DOHH2 (cell line): ENCODE measurements at regions not wholly inside any gene's neighbourhood (a gene's known extent, or its start where the extent isn't known, plus 50 kb on each side); places are given as distances from the start of the nearest gene placed in this dataset.

Experiments used
- CTCF ChIP-seq: fragments of 200-600 bp; sonication (generic); IDR thresholded peaks from one replicate; pipeline ENCODE4 v1.5.1; 2014; ENCODE audit warnings: antibody characterized with exemption, mild to moderate bottlenecking, low read depth, low read length; ENCODE audit not compliant: poor library complexity, severe bottlenecking
- EZH2phosphoT487 ChIP-seq: fragments of 200-600 bp; sonication (generic); IDR thresholded peaks from 2 replicates; pipeline ENCODE4 v1.6.1; 2017; ENCODE audit warnings: borderline replicate concordance, mild to moderate bottlenecking, antibody characterized with exemption, low read length, moderate library complexity, mixed read lengths

GRCh38 chr2:175330195-175330594 lies 148.7 kb upstream of the ATP5MC3 start:
- TF ChIP-seq CTCF = no peak
- TF ChIP-seq EZH2phosphoT487 = no peak
